ENCODE measurements at regions not wholly inside any gene's neighbourhood (a gene's known extent, or its start where the extent isn't known, plus 50 kb on each side); places are given as distances from the start of the nearest gene placed in this dataset.

- no peak for TF ChIP-seq CTCF (IDR thresholded peaks at IDR 0.05)
- TF ChIP-seq POLR2AphosphoS5 (IDR thresholded peaks at IDR 0.05): no peak
- TF ChIP-seq POLR2A (IDR thresholded peaks at IDR 0.05): no peak
Observed at GRCh38 chr13:39943711-39944110, 288.2 kb downstream of the COG6 start.

Data from breast epithelium (tissue), 3 donors.